NCI-H128 (cell line): ENCODE measurements at regions not wholly inside any gene's neighbourhood (a gene's known extent, or its start where the extent isn't known, plus 50 kb on each side); places are given as distances from the start of the nearest gene placed in this dataset.

ENCODE experiments used
- DNase-seq: peaks from one replicate; lab custom pipeline; 2025; ENCODE audit not compliant: unreplicated experiment; lab: John Stamatoyannopoulos, UW

GRCh38 chr15:37572401-37572800 is 362.0 kb upstream of the TMCO5A start:
- no peak for DNase-seq

DNA sequence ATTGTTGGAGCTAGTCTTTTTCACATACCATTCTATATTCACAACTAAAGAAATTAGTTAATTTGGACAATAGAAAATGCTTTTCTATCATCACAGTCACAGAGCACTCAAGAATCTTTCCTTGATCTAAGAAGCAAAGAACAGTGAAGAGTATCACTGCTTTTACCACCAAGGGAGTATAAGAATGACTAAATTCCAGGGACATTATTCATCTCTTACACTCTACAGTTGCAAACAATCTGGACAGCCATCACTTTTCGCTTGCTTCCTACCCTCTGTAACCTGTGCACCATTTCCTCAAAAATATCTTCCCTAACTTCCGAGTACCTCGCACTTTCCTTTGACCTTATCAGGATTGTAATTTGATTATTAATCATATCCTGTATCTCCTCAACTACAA is 359.5 kb upstream of the TMCO5A start:
- no peak for DNase-seq

DNA sequence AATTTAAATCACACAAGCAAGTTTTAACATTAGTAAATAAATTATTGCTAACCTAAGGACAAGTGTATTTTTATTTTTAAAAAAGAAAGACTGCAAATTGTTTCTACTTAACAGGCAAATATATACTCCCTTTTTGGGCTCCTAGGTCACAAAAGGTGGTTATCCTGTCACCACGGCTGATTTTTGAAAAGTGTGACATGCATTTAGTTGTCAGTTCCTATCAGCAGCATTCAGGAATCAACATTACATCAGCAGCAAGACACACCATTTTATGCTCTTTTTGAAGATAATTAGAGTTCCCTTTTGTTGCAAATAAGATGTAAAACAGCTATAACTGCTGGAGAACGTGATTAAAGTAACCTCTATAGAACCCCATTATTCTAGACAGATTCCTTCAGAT is 357.5 kb upstream of the TMCO5A start:
- no peak for DNase-seq

DNA sequence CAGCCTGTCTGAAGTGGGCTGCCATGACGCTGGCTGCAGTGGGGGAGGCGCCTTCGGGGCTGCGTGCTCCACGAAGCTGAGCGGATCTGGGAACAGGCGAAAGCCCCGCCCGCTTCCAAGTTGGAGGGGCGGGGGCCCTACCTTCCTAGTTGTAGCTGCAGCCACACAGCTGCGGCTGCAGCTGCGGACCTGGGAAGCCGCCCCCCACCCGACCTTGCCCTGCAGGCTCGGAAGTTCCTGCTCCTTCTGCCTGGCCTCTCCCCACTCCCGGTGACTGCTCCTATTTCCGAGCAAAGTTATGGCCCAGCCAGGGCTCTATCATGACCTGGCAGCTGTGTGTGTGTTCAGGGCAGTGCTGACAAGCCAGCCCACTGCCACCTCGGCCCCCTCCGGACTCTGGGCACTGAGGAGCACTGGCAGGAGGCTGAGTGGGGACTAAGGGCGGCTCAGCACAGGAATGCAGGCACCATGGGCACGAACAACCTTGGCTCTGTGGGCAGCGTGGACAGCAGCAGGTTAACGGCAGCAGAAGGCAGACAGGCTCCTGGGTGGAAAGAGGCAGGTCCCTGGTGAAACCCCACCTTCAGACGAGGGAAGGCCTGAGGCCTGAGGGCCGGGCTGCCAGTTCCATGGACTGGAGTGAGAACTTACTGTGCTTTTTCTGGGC is 352.4 kb upstream of the TMCO5A start:
- DNase-seq: no peak

GRCh38 chr15:37582852-37583251 is 351.6 kb upstream of the TMCO5A start:
- DNase-seq: no peak

DNA sequence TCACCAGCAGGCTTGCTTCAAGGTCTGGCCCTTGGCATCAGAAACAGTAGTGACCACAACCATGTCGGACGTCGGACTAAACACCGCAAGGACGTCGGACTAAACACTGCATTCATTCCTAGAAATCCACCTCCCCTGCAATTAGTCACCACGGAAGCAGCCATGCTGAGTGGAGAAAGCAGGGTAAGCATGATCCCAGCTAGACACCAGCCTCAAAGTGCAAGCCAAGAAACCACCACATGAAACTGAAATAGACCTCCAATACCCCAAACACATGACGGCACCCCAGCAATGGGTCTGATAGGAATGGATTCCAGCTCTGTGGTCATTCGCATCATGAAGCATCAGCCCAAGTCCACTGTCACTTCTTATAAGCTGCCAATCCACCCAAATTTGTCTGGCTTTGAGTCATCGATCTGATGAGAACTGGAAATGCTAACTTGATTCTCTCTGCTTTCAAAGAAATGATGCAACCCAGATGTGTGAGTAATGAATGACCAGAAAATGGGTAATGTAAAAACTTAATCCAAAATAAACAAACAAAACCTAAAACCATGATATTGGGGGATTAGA is 348.3 kb upstream of the TMCO5A start:
- no peak for DNase-seq

DNA sequence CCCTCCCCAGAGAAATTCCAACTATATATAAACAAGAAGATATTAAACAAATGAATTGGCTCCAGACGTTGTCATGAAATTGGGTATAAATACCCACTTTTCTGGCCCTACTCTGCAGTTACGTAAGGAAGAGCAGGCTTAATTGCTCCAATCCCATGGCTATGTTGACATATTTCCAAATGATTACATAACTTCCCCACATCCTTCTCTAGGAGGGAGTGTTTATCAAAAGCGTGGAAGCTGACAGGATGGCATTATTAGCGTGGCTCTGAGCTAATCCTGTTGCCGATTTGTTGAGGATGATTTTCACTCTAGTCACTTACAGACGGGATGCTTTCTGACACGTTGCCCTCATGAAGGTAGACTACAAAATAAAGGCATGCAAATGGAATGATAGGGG is 347.5 kb upstream of the TMCO5A start:
- no peak for DNase-seq

- no peak for DNase-seq
Measured at GRCh38 chr15:37594417-37594816, 340.0 kb upstream of the TMCO5A start.

- DNase-seq: no peak
Measured at GRCh38 chr15:37595426-37595970, 338.9 kb upstream of the TMCO5A start.

- no peak for DNase-seq
Measured at GRCh38 chr15:37599156-37599555, 335.3 kb upstream of the TMCO5A start.

GRCh38 chr15:37616215-37616614 is 318.2 kb upstream of the TMCO5A start:
- DNase-seq: no peak

GRCh38 chr15:37618353-37618752 is 316.1 kb upstream of the TMCO5A start:
- no peak for DNase-seq

DNA sequence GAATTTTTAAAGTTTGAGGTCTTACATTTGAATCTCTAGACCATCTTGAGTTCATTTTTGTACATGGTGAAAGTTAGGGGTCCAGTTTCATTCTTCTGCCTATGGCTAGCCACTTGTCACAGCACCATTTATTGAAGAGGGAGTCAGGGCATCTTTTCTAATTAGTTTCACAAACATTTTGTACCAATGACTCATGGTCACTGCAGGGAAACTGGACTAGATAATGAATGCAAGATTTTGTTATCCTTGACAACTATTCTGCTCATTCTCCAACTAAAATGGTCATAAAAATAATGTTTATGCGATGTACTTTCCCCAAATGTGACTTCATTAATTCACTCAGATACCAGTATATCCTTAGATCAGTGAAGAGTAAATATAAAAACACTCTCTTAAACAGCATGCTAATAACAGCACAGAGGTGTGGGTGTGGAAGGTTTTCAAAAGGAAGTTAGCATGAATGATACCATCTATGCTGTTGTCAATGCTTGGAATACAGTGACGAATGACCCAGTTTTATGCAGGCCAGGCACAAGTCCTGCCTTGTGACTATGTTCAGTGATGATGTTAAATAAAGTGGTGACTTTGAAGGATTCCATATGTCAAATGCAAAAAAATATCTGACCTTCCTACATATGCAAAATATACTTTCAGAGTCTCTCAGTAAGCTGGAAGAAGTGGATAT is 314.9 kb upstream of the TMCO5A start:
- DNase-seq: no peak

DNA sequence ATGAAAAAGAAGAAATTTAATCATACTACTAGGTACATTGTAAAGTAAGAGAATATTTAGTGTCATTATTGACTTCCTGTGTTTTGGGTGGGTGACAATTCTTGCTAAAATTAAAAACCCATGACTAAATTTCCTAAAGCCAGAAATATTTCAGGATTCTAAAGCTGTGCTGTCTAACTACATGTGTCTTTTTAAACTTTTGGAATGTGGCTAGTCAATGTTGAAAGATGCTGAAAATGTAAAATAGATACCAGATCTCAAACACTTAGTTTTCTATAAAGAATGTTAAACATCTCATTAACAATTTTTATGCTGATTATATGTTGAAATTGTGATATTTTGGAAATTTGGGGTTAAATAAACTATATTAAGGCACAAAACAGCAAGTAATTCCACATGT is 308.9 kb upstream of the TMCO5A start:
- no peak for DNase-seq

DNA sequence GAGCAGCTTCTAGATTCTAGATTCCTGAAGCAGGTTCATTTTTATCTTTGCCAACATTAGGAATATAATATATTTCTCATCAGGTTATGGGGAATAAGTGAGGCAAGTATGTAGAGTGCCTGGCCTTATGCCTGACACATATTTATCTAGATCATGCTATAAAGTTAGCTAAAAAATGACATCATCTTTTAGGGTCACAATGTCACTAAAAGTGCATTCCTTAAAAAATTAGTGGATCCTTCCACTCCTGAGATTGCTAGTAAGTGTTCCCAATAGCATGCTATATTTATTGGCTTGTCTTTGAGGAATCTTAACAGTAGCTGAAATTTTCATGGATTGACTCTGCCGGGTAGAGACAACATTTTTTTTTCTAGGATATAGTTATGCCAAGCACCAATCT is 305.9 kb upstream of the TMCO5A start:
- DNase-seq: no peak

- DNase-seq: no peak
Measured at GRCh38 chr15:37636736-37637135, 297.7 kb upstream of the TMCO5A start.

GRCh38 chr15:37638116-37638515 is 296.3 kb upstream of the TMCO5A start:
- no peak for DNase-seq

DNA sequence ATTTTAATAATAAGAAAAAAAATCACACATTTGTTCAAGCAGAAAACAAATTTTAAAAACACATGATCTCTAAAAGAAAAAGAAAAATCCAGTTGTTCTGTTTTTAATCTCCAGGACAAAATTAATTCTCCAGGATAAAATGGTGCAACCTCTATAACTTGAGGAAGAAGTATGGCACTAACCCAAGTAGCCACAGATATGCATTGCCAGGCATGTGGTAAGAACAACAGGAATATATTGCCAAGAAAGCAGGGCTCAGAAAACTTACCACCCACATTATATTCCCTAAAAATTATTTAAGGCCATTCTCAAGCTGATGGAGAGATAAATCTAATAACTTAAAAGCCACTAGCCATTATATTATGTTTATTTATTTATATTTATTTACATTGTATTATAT is 295.7 kb upstream of the TMCO5A start:
- DNase-seq: no peak

- no peak for DNase-seq
Measured at GRCh38 chr15:37652646-37653417, 281.6 kb upstream of the TMCO5A start.

DNA sequence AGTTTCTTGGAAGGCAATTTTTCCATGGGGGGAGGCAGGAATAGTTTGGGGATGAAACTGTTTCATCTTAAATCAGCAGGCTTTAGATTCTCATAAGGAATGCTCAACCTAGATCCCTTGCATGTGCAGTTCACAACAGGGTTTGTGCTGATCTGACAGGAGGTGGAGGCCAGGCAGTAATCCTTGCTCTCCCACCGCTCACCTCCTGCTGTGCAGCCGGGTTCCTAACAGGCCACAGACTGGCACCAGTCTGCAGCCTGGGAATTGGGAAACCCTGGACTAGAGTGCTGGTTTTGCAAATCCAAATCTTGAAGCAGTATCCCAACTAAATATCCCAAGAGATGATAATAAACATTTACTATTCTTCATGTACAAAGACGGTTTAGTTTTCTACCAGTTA is 256.3 kb upstream of the TMCO5A start:
- DNase-seq: no peak

DNA sequence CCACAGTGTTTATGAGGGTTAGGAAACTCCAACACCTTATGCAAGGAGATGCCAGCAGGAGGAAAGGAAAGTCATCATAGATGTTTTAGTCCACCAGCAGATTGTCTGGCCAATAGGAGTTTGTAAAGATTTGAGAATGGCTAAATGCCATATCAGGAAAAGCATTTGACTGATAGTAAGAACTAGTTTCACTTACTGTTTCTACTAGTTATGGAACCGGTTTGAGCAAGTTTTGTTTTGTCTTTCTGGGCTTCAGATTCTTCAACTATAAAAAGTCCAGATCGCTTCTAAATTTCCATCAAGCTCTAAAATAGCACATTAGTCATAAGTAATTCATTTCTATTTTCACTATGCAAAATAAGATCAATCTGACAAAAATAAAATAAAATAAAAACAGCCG is 254.8 kb upstream of the TMCO5A start:
- no peak for DNase-seq

DNA sequence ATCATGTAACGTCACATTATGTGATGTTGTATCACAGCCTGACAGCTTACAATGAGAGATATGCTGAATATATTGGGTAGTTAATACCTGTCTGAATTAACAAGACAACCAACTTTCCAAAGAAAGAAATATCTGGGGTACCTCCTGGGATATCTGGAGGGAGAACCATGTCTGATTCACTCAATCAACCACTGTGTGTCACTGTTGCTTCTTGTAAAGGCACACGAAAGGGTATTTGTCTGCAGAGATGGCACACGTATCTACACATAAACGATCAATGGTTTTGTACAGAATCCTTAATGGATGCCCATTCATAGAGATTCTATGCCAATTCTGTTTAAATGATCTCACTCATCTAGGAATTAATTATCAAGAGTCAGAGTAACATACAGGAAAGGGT is 252.1 kb upstream of the TMCO5A start:
- no peak for DNase-seq
